ENCODE measurements at regions not wholly inside any gene's neighbourhood (a gene's known extent, or its start where the extent isn't known, plus 50 kb on each side); places are given as distances from the start of the nearest gene placed in this dataset.
"Not testable (repeated sequence)": the region's sequence is repeated elsewhere in the genome, so short reads cannot be mapped to it uniquely, and the experiment has no call there.

- in situ Hi-C loops (cut with HindIII; ENCODE audit: low pct_ligation_motif_present, low pct_unique_long_range_greater_than_20kb, low sequenced_read_pairs): no loop called here
- DNase-seq: no peak
These were observed 417.5 kb upstream of the MGMT start for GRCh38 chr10:129049501-129049900.

- DNase-seq: no peak
- in situ Hi-C loops (cut with HindIII; ENCODE audit: low pct_ligation_motif_present, low pct_unique_long_range_greater_than_20kb, low sequenced_read_pairs): no loop called here
These were observed 411.8 kb upstream of the MGMT start for GRCh38 chr10:129055225-129055624.

GRCh38 chr10:129055986-129056385 lies 411.1 kb upstream of the MGMT start:
- no peak for DNase-seq
- in situ Hi-C loops (cut with HindIII; ENCODE audit: low pct_ligation_motif_present, low pct_unique_long_range_greater_than_20kb, low sequenced_read_pairs): no loop called here

- in situ Hi-C loops (cut with HindIII; ENCODE audit: low pct_ligation_motif_present, low pct_unique_long_range_greater_than_20kb, low sequenced_read_pairs): no loop called here
- no peak for DNase-seq
These were observed 410.0 kb upstream of the MGMT start for GRCh38 chr10:129056734-129057689.

GRCh38 chr10:129057856-129058663 lies 409.0 kb upstream of the MGMT start:
- no peak for DNase-seq
- in situ Hi-C loops (cut with HindIII; ENCODE audit: low pct_ligation_motif_present, low pct_unique_long_range_greater_than_20kb, low sequenced_read_pairs): no loop called here

- DNase-seq: no peak
- in situ Hi-C loops (cut with HindIII; ENCODE audit: low pct_ligation_motif_present, low pct_unique_long_range_greater_than_20kb, low sequenced_read_pairs): no loop called here
These were observed 408.3 kb upstream of the MGMT start for GRCh38 chr10:129058664-129059155.

- no peak for DNase-seq
- in situ Hi-C loops (cut with HindIII; ENCODE audit: low pct_ligation_motif_present, low pct_unique_long_range_greater_than_20kb, low sequenced_read_pairs): no loop called here
These were observed 407.1 kb upstream of the MGMT start for GRCh38 chr10:129059977-129060376.

- DNase-seq: no peak
- in situ Hi-C loops (cut with HindIII; ENCODE audit: low pct_ligation_motif_present, low pct_unique_long_range_greater_than_20kb, low sequenced_read_pairs): no loop called here
These were observed 403.8 kb upstream of the MGMT start for GRCh38 chr10:129063212-129063611.

- in situ Hi-C loops (cut with HindIII; ENCODE audit: low pct_ligation_motif_present, low pct_unique_long_range_greater_than_20kb, low sequenced_read_pairs): no loop called here
- DNase-seq: no peak
These were observed 403.2 kb upstream of the MGMT start for GRCh38 chr10:129063877-129064276.

GRCh38 chr10:129066529-129066928 lies 400.5 kb upstream of the MGMT start:
- DNase-seq; in situ Hi-C loops (cut with HindIII; ENCODE audit: low pct_ligation_motif_present, low pct_unique_long_range_greater_than_20kb, low sequenced_read_pairs): not testable (repeated sequence)

GRCh38 chr10:129071411-129071810 lies 395.6 kb upstream of the MGMT start:
- in situ Hi-C loops (cut with HindIII; ENCODE audit: low pct_ligation_motif_present, low pct_unique_long_range_greater_than_20kb, low sequenced_read_pairs); DNase-seq: not testable (repeated sequence)

- in situ Hi-C loops (cut with HindIII; ENCODE audit: low pct_ligation_motif_present, low pct_unique_long_range_greater_than_20kb, low sequenced_read_pairs): no loop called here
- no peak for DNase-seq
These were observed 392.1 kb upstream of the MGMT start for GRCh38 chr10:129074939-129075338.

- DNase-seq: no peak
- in situ Hi-C loops (cut with HindIII; ENCODE audit: low pct_ligation_motif_present, low pct_unique_long_range_greater_than_20kb, low sequenced_read_pairs): no loop called here
These were observed 391.5 kb upstream of the MGMT start for GRCh38 chr10:129075508-129075907.

- DNase-seq: no peak
- in situ Hi-C loops (cut with HindIII; ENCODE audit: low pct_ligation_motif_present, low pct_unique_long_range_greater_than_20kb, low sequenced_read_pairs): no loop called here
These were observed 391.1 kb upstream of the MGMT start for GRCh38 chr10:129075927-129076326.

- in situ Hi-C loops (cut with HindIII; ENCODE audit: low pct_ligation_motif_present, low pct_unique_long_range_greater_than_20kb, low sequenced_read_pairs): no loop called here
- no peak for DNase-seq
These were observed 388.7 kb upstream of the MGMT start for GRCh38 chr10:129078346-129078745.

GRCh38 chr10:129078746-129079145 lies 388.3 kb upstream of the MGMT start:
- no peak for DNase-seq
- in situ Hi-C loops (cut with HindIII; ENCODE audit: low pct_ligation_motif_present, low pct_unique_long_range_greater_than_20kb, low sequenced_read_pairs): no loop called here

GRCh38 chr10:129079705-129080104 lies 387.3 kb upstream of the MGMT start:
- no peak for DNase-seq
- in situ Hi-C loops (cut with HindIII; ENCODE audit: low pct_ligation_motif_present, low pct_unique_long_range_greater_than_20kb, low sequenced_read_pairs): no loop called here

- in situ Hi-C loops (cut with HindIII; ENCODE audit: low pct_ligation_motif_present, low pct_unique_long_range_greater_than_20kb, low sequenced_read_pairs): no loop called here
- DNase-seq: no peak
These were observed 381.2 kb upstream of the MGMT start for GRCh38 chr10:129085811-129086210.

GRCh38 chr10:129089341-129089740 lies 377.7 kb upstream of the MGMT start:
- no peak for DNase-seq
- in situ Hi-C loops (cut with HindIII; ENCODE audit: low pct_ligation_motif_present, low pct_unique_long_range_greater_than_20kb, low sequenced_read_pairs): no loop called here
